CD4-positive, alpha-beta T cell (primary cell): ENCODE measurements at regions not wholly inside any gene's neighbourhood (a gene's known extent, or its start where the extent isn't known, plus 50 kb on each side); places are given as distances from the start of the nearest gene placed in this dataset.
A peak's percentile ranks its signal among the peaks of the same experiment; 100 is the strongest.
"Not testable (repeated sequence)": the region's sequence is repeated elsewhere in the genome, so short reads cannot be mapped to it uniquely, and the experiment has no call there.

Source experiments
- ATAC-seq: fragments of 200-7000 bp; cut with Tn5 transposase; one replicate; pipeline ENCODE4 v1.10.0; 2022; ENCODE audit warnings: mild to moderate bottlenecking; ENCODE audit not compliant: poor library complexity
- CTCF ChIA-PET: fragments of 350-600 bp; sonication (Branson Sonifier 250); formaldehyde crosslinking; loops from one replicate; lab custom pipeline; 2021; ENCODE audit warnings: antibody characterized with exemption, inconsistent platforms; lab: Charles Lee
- POLR2A ChIA-PET: fragments of 350-600 bp; sonication (Branson Sonifier 250); formaldehyde crosslinking; loops from one replicate; lab custom pipeline; 2021; ENCODE audit warnings: antibody characterized with exemption, inconsistent platforms; lab: Charles Lee
- DNase-seq, 14 experiments: peaks; one replicate each; pipeline ENCODE4 v3.0.0-alpha.2; 2013 to 2020; ENCODE audit warnings: mixed read lengths in 2 of 14
- H3K27ac ChIP-seq, 2 donors: one replicate each; pipeline versions ENCODE4 v1.5.1 to v1.7.0; 2013; ENCODE audit warnings: low read length in 2 of 2, low read depth in 1 of 2, mild to moderate bottlenecking in 1 of 2
- H3K27me3 ChIP-seq, 2 experiments: 1 replicate in 1 of 2; 2 replicates in 1 of 2; pipeline versions ENCODE4 v1.6.1 to v1.7.0; 2013; ENCODE audit warnings: low read length in 2 of 2, control low read depth in 1 of 2, mild to moderate bottlenecking in 1 of 2, moderate library complexity in 1 of 2; ENCODE audit not compliant: insufficient read depth in 2 of 2, control insufficient read depth in 1 of 2
- H3K36me3 ChIP-seq: one replicate; pipeline ENCODE4 v1.6.1; 2013; ENCODE audit warnings: low read length, control low read depth; ENCODE audit not compliant: insufficient read depth
- H3K4me1 ChIP-seq: one replicate; pipeline ENCODE4 v1.6.1; 2013; ENCODE audit warnings: low read length, control low read depth; ENCODE audit not compliant: insufficient read depth
- H3K4me3 ChIP-seq: one replicate; pipeline ENCODE4 v1.5.1; 2013; ENCODE audit warnings: mild to moderate bottlenecking, low read length, moderate library complexity
- H3K9me3 ChIP-seq, 2 experiments: 1 replicate in 1 of 2; 2 replicates in 1 of 2; pipeline versions ENCODE4 v1.6.1 to v1.7.0; 2013; ENCODE audit warnings: low read length in 2 of 2, mild to moderate bottlenecking in 2 of 2, control low read depth in 1 of 2, moderate library complexity in 1 of 2; ENCODE audit not compliant: control insufficient read depth in 1 of 2, insufficient read depth in 1 of 2
- H3K27ac Mint-ChIP-seq: one replicate; pipeline ENCODE4 v1.8.0; 2020; ENCODE audit warnings: mixed read lengths
- H3K27me3 Mint-ChIP-seq: one replicate; pipeline ENCODE4 v1.8.0; 2021; ENCODE audit warnings: mixed read lengths
- H3K36me3 Mint-ChIP-seq: one replicate; pipeline ENCODE4 v1.8.0; 2021; ENCODE audit warnings: low read depth, mixed read lengths
- H3K4me1 Mint-ChIP-seq: one replicate; pipeline ENCODE4 v1.8.0; 2021; ENCODE audit warnings: low read depth, mixed read lengths
- H3K4me3 Mint-ChIP-seq: one replicate; pipeline ENCODE4 v1.8.0; 2020; ENCODE audit warnings: mild to moderate bottlenecking, mixed read lengths
- H3K9me3 Mint-ChIP-seq: one replicate; pipeline ENCODE4 v1.8.0; 2020; ENCODE audit warnings: mixed read lengths
- CTCF ChIP-seq: fragments of 200-600 bp; IDR thresholded peaks from one replicate; pipeline ENCODE4 v1.8.0; 2022; ENCODE audit warnings: antibody characterized with exemption, mild to moderate bottlenecking
- intact Hi-C, 2 experiments: fragments of 100-400 bp; cut with DNase I in 1 of 2; cut with micrococcal nuclease in 1 of 2; formaldehyde crosslinking; loops; one replicate each; pipeline versions ENCODE4 v1.15.1 to v1.9.0; 2023 to 2025; cut with DNase I, micrococcal nuclease

- Mint-ChIP-seq H3K9me3 (peaks cover 13% of the 10 kb centered on the region), H3K36me3 (no peaks in the 10 kb centered on the region), H3K27ac (no peak overlapping the region), H3K4me3 (no peak overlapping the region), H3K27me3 (no peaks in the 10 kb centered on the region), H3K4me1 (no peaks in the 10 kb centered on the region)
- Histone ChIP-seq H3K4me1 (no peaks in the 10 kb centered on the region), H3K36me3 (no peaks in the 10 kb centered on the region), H3K27ac (no peak overlapping the region), H3K4me3 (no peak overlapping the region), H3K9me3 (no peaks in the 10 kb centered on the region), H3K27me3 (no peaks in the 10 kb centered on the region)
- ChIA-PET POLR2A (no interaction called here), CTCF (no interaction called here)
- ATAC-seq (no peak), DNase-seq (peak in 2 of 14 experiments; percentile 1 to 5)
- intact Hi-C loops = no loop called here
- no peak for TF ChIP-seq CTCF
Measured at GRCh38 chr5:153276151-153276550, 214.3 kb upstream of the GRIA1 start.

- H3K4me3 Mint-ChIP-seq, H3K27ac Mint-ChIP-seq, H3K36me3 ChIP-seq, ATAC-seq, H3K4me3 ChIP-seq, DNase-seq, H3K9me3 ChIP-seq, H3K4me1 Mint-ChIP-seq, H3K27ac ChIP-seq, POLR2A ChIA-PET, H3K9me3 Mint-ChIP-seq, CTCF ChIA-PET, intact Hi-C loops, H3K27me3 ChIP-seq, H3K36me3 Mint-ChIP-seq, H3K27me3 Mint-ChIP-seq, H3K4me1 ChIP-seq: not testable (repeated sequence)
Measured at GRCh38 chr5:153296251-153296844, 194.1 kb upstream of the GRIA1 start.

- no peak overlapping the region for H3K27ac ChIP-seq
- no peaks in the 10 kb centered on the region for H3K36me3 ChIP-seq
- Mint-ChIP-seq H3K4me3 (no peak overlapping the region), H3K36me3 (no peaks in the 10 kb centered on the region), H3K27me3 (no peaks in the 10 kb centered on the region), H3K4me1 (no peaks in the 10 kb centered on the region), H3K27ac (no peak overlapping the region), H3K9me3 (peaks cover 4% of the 10 kb centered on the region)
- ATAC-seq (no peak), DNase-seq (no peak)
- CTCF ChIA-PET = no interaction called here
- intact Hi-C loops = no loop called here
- TF ChIP-seq CTCF = no peak
- no peaks in the 10 kb centered on the region for H3K4me1 ChIP-seq
- no peak overlapping the region for H3K4me3 ChIP-seq
- POLR2A ChIA-PET = no interaction called here
- H3K27me3 ChIP-seq = no peaks in the 10 kb centered on the region
- H3K9me3 ChIP-seq = peaks cover 0 to 8% of the 10 kb centered on the region in 2 experiments
Measured at GRCh38 chr5:153299891-153300290, 190.6 kb upstream of the GRIA1 start.

- Mint-ChIP-seq H3K36me3 (no peaks in the 10 kb centered on the region), H3K27ac (no peak overlapping the region), H3K4me3 (no peak overlapping the region), H3K27me3 (no peaks in the 10 kb centered on the region), H3K9me3 (peaks cover 7% of the 10 kb centered on the region), H3K4me1 (no peaks in the 10 kb centered on the region)
- intact Hi-C loops = no loop called here
- ChIA-PET CTCF (no interaction called here), POLR2A (no interaction called here)
- Histone ChIP-seq H3K4me3 (no peak overlapping the region), H3K27ac (no peak overlapping the region), H3K4me1 (no peaks in the 10 kb centered on the region), H3K9me3 (peaks cover 0 to 5% of the 10 kb centered on the region in 2 experiments), H3K27me3 (no peaks in the 10 kb centered on the region), H3K36me3 (no peaks in the 10 kb centered on the region)
- DNase-seq = no peak
- TF ChIP-seq CTCF = no peak
- no peak for ATAC-seq
Measured at GRCh38 chr5:153308282-153308681, 182.2 kb upstream of the GRIA1 start.
